T-helper 1 cell treated with Interleukin-12 subunit alpha and Interleukin-12 subunit beta and Interleukin-4 antibody, amounts not matched to agents 30 μg/mL and 1 μg/mL, for 36 hours (primary cell): ENCODE measurements at regions not wholly inside any gene's neighbourhood (a gene's known extent, or its start where the extent isn't known, plus 50 kb on each side); places are given as distances from the start of the nearest gene placed in this dataset.

Source experiments
- H3K27ac Mint-ChIP-seq: one replicate; pipeline ENCODE4 v1.8.0; 2021; ENCODE audit warnings: mild to moderate bottlenecking, mixed read lengths
- H3K27me3 Mint-ChIP-seq: one replicate; pipeline ENCODE4 v1.8.0; 2021; ENCODE audit warnings: low read depth, mixed read lengths
- H3K36me3 Mint-ChIP-seq: one replicate; pipeline ENCODE4 v1.8.0; 2021; ENCODE audit warnings: low read depth, mixed read lengths
- H3K4me1 Mint-ChIP-seq: one replicate; pipeline ENCODE4 v1.8.0; 2021; ENCODE audit warnings: low read depth, mixed read lengths
- H3K4me3 Mint-ChIP-seq: one replicate; pipeline ENCODE4 v1.8.0; 2021; ENCODE audit warnings: mild to moderate bottlenecking, moderate library complexity, mixed read lengths
- H3K9me3 Mint-ChIP-seq: one replicate; pipeline ENCODE4 v1.8.0; 2021; ENCODE audit warnings: mixed read lengths

DNA sequence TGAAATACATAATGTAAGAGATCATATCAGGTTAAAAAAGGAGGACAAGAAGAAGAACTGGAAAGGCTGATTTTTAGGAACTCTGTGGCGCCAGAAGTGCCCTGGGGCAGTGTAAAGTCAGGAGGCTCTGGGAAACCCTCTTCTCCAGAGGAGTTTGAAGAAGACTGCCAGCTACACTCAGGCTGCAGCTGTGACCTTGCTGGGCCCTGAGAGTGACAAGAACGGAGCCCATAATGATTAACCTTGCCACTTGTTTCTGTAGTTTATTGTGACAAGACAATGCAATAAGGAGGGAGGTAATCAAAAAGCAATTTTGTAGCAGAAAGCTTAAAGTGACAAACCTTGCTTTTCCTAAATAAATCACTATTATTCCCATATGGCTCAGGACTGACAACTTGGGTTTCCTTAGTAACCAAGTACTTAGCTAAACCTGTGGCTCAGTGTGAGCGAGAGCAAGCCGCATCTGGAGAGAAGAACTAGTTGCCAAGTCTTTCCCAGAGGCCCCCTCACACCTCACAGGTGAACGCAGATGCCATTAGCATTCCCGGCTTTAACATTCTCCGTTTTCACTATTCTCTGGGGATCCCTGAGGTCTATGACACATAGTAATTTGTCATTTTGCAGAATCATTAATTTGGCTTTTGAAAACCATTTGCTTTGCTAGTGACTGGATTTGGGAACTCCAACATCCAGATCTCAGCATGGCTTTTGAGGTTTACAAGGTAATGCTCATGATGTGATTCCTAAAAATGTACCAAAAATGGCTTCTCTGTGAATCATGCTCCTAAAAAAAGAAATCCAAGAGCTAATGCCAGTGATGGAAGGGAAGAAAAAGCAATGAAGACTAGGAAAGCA, 115.9 kb downstream of the OMA1 start:
- Mint-ChIP-seq H3K4me3 (no peak overlapping the region), H3K4me1 (no peaks in the 10 kb centered on the region), H3K36me3 (no peaks in the 10 kb centered on the region), H3K27ac (no peak overlapping the region), H3K27me3 (no peaks in the 10 kb centered on the region), H3K9me3 (no peaks in the 10 kb centered on the region)

DNA sequence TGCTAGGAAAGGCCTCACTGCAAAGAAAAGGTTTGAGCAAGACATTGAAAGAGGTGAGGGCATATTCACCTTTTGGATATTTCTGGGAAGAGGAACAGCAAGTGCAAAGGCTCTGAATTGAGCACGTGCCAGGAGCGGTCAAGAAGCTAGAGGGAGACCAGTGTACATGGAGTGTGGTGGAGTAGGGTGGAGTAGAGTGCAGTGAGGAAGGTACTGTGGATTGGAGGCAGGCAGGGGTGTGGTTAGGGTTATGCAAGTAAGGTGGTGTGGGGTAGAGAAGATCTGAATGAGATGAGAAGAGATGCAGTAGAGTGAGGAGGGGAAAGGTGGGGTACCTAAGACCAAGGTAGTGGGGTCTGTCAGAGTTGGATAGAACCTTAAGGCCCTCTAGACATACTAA, 119.6 kb downstream of the OMA1 start:
- Mint-ChIP-seq H3K9me3 (no peaks in the 10 kb centered on the region), H3K4me3 (no peak overlapping the region), H3K27ac (no peak overlapping the region), H3K36me3 (no peaks in the 10 kb centered on the region), H3K27me3 (no peaks in the 10 kb centered on the region), H3K4me1 (no peaks in the 10 kb centered on the region)

DNA sequence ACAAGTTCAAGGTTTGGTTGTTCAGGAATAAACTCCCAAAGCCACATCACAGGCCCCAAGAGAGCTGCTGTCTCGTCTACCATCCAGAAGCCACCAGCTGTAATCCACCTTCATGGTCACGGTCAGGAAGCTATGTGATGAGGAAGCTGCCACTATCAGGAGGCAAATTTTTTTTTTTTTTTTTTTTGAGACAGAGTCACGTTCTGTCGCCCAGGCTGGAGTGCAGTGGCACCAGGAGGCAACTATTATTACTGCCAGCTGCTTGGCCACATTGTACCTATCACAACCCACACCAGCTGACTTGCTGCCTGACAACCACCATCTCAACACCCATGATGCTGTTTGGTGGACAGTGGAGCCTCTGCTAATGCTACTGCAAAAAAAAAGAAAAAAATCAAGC, 124.1 kb downstream of the OMA1 start:
- Mint-ChIP-seq H3K4me1 (no peaks in the 10 kb centered on the region), H3K36me3 (no peaks in the 10 kb centered on the region), H3K27me3 (no peaks in the 10 kb centered on the region), H3K27ac (no peak overlapping the region), H3K9me3 (no peaks in the 10 kb centered on the region), H3K4me3 (no peak overlapping the region)

DNA sequence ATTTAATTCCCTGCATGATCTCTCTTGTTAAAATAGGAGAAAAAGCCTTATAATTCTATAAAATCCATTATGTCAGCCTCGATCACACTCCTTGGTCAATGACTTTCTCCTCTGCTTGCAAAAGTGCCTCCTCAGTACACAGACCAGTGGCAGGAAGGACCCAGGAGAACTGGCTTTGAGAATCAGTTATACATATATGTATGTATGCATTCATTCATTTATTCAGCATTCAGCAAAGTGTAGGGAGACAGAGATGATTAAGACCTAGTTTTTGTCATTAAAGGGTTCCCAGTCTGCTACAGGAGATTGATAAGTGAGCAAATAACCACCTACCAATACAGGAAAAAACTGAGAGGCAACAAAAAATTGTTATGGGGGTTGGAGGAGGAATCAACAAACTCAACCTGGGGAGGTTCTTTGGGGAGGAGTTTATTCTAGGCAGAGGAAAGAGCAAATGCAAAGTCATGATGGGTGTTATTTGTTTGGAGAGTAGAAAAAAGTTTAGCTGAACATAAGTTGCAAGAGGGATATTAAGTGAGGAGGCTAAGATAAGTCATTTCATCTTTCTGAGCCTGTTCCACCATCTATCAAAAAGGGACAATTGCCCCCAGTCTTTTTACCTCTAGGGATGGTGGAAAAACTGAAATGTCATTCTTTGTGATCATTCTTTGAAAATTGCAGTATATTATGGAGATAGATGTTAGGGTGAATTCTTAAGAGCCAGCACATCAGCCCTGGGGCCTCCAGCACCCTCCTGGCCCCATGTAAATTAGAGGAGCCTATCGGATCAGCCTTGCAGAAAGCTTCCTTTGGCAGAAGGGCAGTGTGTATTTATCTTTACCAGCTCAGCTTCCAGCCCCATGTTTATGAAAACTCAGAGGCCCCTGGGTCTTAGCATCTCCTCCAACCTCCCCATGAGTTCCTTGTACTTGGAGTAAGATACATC, 128.0 kb downstream of the OMA1 start:
- H3K27me3 Mint-ChIP-seq = no peaks in the 10 kb centered on the region
- no peaks in the 10 kb centered on the region for H3K4me1 Mint-ChIP-seq
- H3K36me3 Mint-ChIP-seq = no peaks in the 10 kb centered on the region
- no peak overlapping the region for H3K4me3 Mint-ChIP-seq
- H3K27ac Mint-ChIP-seq = no peak overlapping the region
- no peaks in the 10 kb centered on the region for H3K9me3 Mint-ChIP-seq

DNA sequence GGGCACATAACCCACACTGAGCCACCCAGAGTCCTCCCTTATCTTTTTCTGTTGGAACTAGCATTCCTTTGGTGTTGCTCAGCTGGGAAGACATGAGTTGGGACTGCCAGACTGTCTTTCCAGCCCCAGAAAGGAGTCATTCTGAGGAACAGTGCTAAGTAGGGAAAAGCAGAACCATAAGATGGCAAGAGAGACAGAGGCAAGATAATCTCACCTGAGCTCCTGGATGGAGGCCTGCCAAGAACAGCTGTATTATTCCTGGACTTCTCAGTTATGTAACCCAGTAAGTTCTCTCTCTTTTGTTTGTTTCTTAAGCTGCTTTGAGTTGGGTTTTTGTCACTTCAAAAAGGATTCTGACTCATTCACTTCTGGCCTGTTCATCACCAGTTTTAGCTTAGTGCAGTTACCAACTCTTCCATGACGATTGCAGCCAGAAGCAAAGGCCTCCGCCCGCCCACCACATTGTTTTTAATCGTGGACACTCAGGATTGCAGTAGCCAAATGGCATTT, 134.4 kb downstream of the OMA1 start:
- Mint-ChIP-seq H3K4me3 (no peak overlapping the region), H3K27ac (no peak overlapping the region), H3K4me1 (no peaks in the 10 kb centered on the region), H3K27me3 (no peaks in the 10 kb centered on the region), H3K9me3 (no peaks in the 10 kb centered on the region), H3K36me3 (no peaks in the 10 kb centered on the region)

DNA sequence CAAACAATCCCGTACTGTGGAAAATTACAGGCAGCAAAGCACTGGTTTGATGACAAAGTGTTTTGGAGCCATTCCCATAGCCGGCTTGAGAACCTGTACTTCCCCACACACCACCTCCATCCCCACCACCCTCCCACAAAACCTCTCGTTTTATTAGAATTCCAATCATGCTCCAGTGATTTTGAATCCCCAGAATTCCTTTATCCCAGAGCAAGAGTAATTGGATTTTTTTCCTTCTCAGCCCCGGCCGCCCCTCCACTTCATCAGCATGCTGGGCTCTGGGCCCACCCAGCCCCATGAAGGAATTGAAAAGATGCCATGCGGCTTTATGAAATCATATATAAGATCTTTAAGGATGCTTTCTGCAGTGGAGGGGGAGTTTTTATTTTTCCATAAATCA, 136.6 kb downstream of the OMA1 start:
- Mint-ChIP-seq H3K27me3 (no peaks in the 10 kb centered on the region), H3K4me3 (no peak overlapping the region), H3K9me3 (no peaks in the 10 kb centered on the region), H3K36me3 (no peaks in the 10 kb centered on the region), H3K4me1 (no peaks in the 10 kb centered on the region), H3K27ac (no peak overlapping the region)

DNA sequence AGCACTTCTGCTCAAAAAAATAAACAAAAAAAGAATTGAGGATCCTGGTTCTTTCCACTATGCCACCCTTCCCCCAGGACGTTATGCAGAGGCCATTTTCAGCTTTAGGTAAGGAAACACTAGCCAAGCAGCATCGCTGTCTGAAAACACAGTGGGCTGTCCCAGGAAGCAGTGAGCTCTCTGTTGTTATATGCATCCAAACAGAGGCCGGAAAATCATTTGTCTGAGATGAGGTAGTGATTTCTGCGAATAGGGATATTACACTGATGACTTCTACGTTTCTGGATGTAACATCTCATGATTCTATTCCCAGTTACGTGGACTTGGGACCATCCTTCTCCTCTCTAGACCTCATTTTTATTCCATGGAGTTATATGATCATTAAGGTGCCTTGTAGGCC, 137.2 kb downstream of the OMA1 start:
- Mint-ChIP-seq H3K36me3 (no peaks in the 10 kb centered on the region), H3K27ac (no peak overlapping the region), H3K4me1 (no peaks in the 10 kb centered on the region), H3K4me3 (no peak overlapping the region), H3K9me3 (no peaks in the 10 kb centered on the region), H3K27me3 (no peaks in the 10 kb centered on the region)

DNA sequence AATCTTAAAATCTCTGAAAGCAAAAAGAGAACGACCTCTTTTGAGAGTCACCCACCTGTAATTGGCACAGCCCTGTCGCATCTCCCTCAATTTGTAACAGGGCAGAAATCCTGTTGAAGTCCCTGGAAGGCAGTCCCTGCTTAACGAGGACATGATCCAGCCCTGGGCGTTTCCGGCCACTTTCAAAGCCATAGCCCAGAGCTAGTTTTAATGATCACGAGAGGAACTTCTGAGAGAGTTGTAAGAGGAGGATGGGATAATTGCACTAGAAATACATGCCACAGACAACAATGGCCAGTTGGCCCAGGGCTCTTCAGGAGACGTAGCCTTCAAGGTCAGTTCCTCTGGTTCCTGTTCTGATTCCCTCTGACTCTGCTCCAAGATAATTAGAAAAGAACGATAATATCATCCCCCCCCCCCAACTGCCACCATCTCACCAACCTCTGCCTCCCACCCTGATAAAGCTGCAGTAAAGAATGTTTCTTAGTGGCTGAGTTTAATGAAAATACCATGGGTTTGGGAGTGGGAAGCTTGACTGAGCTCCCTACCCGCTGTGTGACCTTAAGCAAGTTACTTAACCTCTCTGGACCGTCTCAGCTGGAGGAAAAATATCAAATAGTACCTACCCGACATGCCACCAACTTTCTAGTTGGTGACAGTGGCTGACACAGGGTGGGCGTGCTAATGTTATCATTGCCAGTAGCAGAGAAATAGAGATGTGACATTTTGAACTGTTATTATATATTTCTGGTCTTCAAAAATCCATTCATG, 140.0 kb downstream of the OMA1 start:
- Mint-ChIP-seq H3K27ac (no peak overlapping the region), H3K4me3 (no peak overlapping the region), H3K4me1 (no peaks in the 10 kb centered on the region), H3K27me3 (no peaks in the 10 kb centered on the region), H3K9me3 (no peaks in the 10 kb centered on the region), H3K36me3 (no peaks in the 10 kb centered on the region)

DNA sequence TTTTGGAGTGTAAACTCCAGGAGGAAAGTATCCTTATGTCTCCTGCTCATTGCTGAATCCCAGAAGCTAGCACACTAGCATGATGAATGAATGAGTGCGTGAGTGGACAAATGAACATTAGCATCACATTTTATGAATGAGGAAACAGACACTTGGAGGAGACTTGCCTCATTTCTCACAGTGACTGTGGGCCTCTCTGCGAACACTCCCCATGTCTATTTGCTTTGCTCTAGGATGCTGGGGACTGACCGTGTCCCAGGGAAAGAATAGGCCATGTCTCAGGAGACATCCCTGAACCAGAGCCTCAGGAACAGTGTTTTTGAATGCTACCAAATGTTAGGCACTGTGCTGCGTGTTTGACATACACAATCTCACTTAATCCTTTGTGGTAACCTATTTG, 140.9 kb downstream of the OMA1 start:
- Mint-ChIP-seq H3K4me1 (no peaks in the 10 kb centered on the region), H3K36me3 (no peaks in the 10 kb centered on the region), H3K27me3 (no peaks in the 10 kb centered on the region), H3K4me3 (no peak overlapping the region), H3K9me3 (no peaks in the 10 kb centered on the region), H3K27ac (no peak overlapping the region)

DNA sequence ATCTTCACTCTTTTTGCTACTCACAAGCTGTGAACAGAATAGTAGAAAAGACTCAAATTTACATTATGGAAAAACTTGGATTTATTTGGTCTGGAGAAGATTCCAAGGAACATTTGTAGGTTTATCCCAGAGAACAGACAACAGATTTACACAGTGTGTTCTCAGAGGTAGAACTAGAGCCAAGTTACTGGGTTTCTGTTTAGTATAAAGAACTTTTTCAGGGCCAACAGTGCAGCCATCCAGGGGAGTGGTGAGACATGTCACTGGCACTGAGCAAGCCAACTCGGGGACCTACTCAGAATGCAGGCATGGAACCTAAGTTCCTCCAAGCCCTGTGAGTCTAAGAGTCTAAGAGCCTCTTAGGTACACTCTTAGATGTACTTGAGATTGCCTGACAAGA, 142.6 kb downstream of the OMA1 start:
- no peaks in the 10 kb centered on the region for H3K9me3 Mint-ChIP-seq
- H3K36me3 Mint-ChIP-seq = no peaks in the 10 kb centered on the region
- no peaks in the 10 kb centered on the region for H3K4me1 Mint-ChIP-seq
- no peak overlapping the region for H3K4me3 Mint-ChIP-seq
- no peaks in the 10 kb centered on the region for H3K27me3 Mint-ChIP-seq
- H3K27ac Mint-ChIP-seq = no peak overlapping the region

DNA sequence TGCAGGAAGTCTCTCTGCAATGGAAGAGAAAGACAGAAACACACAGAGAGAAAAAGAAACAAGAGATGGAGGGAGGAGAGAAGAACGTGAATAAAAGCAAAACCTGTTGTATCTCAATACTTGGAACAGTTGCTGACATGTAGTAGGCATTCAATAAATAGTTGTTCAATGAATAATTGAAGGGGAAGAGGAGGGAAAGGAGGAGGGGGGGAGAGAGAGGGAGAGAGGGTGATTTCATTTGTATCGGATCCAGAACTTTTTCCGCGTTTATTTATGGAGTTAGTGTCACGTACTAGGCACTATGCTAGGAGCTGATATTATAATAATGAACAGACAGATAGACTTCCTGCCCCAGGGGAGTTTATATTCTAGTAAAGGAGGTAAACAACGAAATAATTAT, 144.1 kb downstream of the OMA1 start:
- Mint-ChIP-seq H3K36me3 (no peaks in the 10 kb centered on the region), H3K27me3 (no peaks in the 10 kb centered on the region), H3K9me3 (no peaks in the 10 kb centered on the region), H3K4me1 (no peaks in the 10 kb centered on the region), H3K4me3 (no peak overlapping the region), H3K27ac (no peak overlapping the region)

DNA sequence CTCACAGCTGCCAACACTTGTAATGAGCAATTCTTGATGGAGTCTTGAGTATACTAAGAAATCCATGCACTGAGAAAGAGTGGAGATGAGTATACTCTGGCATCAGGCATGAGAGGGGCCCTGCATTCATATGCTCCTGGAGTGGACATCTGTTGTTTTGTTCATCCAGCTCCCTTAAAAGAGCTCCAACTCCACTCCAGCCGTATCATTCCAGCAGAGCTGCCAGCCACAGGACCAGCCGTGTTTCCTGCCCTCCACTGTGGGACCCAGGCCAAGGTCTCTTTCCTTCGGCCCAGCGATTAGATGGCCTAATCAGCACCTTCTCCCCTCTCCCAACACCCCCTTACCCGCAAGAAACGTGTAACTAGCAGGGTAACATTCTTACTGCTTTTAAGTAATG, 144.5 kb downstream of the OMA1 start:
- Mint-ChIP-seq H3K9me3 (no peaks in the 10 kb centered on the region), H3K27me3 (no peaks in the 10 kb centered on the region), H3K4me3 (no peak overlapping the region), H3K27ac (no peak overlapping the region), H3K4me1 (no peaks in the 10 kb centered on the region), H3K36me3 (no peaks in the 10 kb centered on the region)

DNA sequence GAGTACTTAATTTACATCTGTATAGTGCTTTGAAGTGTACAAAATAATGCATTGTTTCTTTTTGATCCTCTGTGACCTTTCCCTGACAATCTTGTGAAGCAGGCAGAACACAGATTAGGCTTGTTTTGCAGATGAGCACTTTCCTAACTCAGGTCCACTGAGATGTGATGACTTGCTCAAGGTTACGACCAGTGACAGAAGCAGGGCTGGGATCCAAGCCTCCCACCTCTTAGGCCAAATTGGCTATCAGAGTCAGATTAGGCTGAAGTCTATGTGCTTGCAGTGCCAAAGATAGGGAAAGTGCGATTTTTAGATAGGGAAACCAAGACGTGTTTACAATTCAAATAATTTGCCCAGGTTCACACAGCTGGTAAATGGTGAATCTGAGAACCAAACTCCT, 147.3 kb downstream of the OMA1 start:
- H3K27me3 Mint-ChIP-seq = no peaks in the 10 kb centered on the region
- no peaks in the 10 kb centered on the region for H3K36me3 Mint-ChIP-seq
- H3K27ac Mint-ChIP-seq = no peak overlapping the region
- no peak overlapping the region for H3K4me3 Mint-ChIP-seq
- H3K9me3 Mint-ChIP-seq = no peaks in the 10 kb centered on the region
- no peaks in the 10 kb centered on the region for H3K4me1 Mint-ChIP-seq

DNA sequence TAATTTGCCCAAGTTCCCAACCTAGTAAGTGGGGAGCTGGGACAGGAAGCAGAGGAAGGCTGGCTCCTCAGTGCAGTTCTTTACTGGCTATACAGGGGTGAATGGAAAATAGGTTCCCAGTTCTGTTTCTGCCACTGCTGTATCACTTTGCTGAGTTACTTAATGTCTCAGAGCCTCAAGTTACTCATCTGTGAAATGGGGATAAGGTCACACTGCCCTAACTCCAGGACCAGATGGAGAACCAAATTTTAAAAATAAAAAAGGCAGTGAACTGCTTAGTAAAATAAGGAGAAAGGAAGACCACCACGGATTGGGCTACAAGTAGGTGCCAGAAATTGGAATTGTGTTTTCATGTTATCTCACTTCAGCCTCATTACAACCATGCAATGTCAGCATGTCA, 147.8 kb downstream of the OMA1 start:
- H3K9me3 Mint-ChIP-seq = no peaks in the 10 kb centered on the region
- no peak overlapping the region for H3K27ac Mint-ChIP-seq
- no peaks in the 10 kb centered on the region for H3K27me3 Mint-ChIP-seq
- no peak overlapping the region for H3K4me3 Mint-ChIP-seq
- no peaks in the 10 kb centered on the region for H3K4me1 Mint-ChIP-seq
- H3K36me3 Mint-ChIP-seq = no peaks in the 10 kb centered on the region
